Caco-2 (cell line): ENCODE measurements at regions not wholly inside any gene's neighbourhood (a gene's known extent, or its start where the extent isn't known, plus 50 kb on each side); places are given as distances from the start of the nearest gene placed in this dataset.

ENCODE experiments used
- BruUV-seq: library from RNA; stranded (reverse); fragments of 400-500 nt; replicated peaks from 2 replicates; lab custom pipeline; 2021; lab: Mats Ljungman, UMichigan
- CTCF ChIA-PET: fragments of 300-600 bp; sonication (Branson Sonifier 250); formaldehyde crosslinking; loops from one replicate; lab custom pipeline; 2022; ENCODE audit warnings: antibody characterized with exemption; lab: Charles Lee
- POLR2A ChIA-PET: fragments of 300-600 bp; sonication (Branson Sonifier 250); formaldehyde crosslinking; loops from one replicate; lab custom pipeline; 2022; ENCODE audit warnings: antibody characterized with exemption; lab: Charles Lee
- DNase-seq, 2 experiments: peaks; one replicate each; pipeline versions ENCODE4 v3.0.0 to v3.0.0-alpha.2; 2020 to 2022
- H3K27me3 ChIP-seq: replicated peaks from 2 replicates; pipeline ENCODE4 v1.6.0; 2011; ENCODE audit warnings: low read length; ENCODE audit not compliant: control insufficient read depth, insufficient read depth
- H3K36me3 ChIP-seq: 2 replicates; pipeline ENCODE4 v1.5.1; 2011; ENCODE audit warnings: low read length; ENCODE audit not compliant: control insufficient read depth, insufficient read depth
- H3K4me1 ChIP-seq: fragments of 250-450 bp; sonication (Bioruptor Pico); 2 replicates; pipeline ENCODE4 v1.5.1; 2020; ENCODE audit warnings: mild to moderate bottlenecking
- H3K4me3 ChIP-seq: 2 replicates; pipeline ENCODE4 v1.5.1; 2011; ENCODE audit warnings: low read depth, mild to moderate bottlenecking, control low read depth, low read length
- H3K9me3 ChIP-seq: fragments of 250-450 bp; sonication (Bioruptor Pico); 2 replicates; pipeline ENCODE4 v1.5.1; 2020; ENCODE audit warnings: mild to moderate bottlenecking, moderate library complexity
- H3K27ac Mint-ChIP-seq: one replicate; pipeline ENCODE4 v1.8.0; 2022; ENCODE audit warnings: mixed read lengths; ENCODE audit not compliant: unreplicated experiment
- H3K27me3 Mint-ChIP-seq: one replicate; pipeline ENCODE4 v1.8.0; 2022; ENCODE audit warnings: mixed read lengths; ENCODE audit not compliant: insufficient read depth, unreplicated experiment
- H3K36me3 Mint-ChIP-seq: one replicate; pipeline ENCODE4 v1.8.0; 2022; ENCODE audit warnings: mild to moderate bottlenecking, mixed read lengths; ENCODE audit not compliant: insufficient read depth, unreplicated experiment
- H3K4me1 Mint-ChIP-seq: one replicate; pipeline ENCODE4 v1.8.0; 2022; ENCODE audit warnings: low read depth, mixed read lengths; ENCODE audit not compliant: unreplicated experiment
- H3K4me3 Mint-ChIP-seq: one replicate; pipeline ENCODE4 v1.8.0; 2022; ENCODE audit warnings: mild to moderate bottlenecking, moderate library complexity, mixed read lengths; ENCODE audit not compliant: unreplicated experiment
- H3K9me3 Mint-ChIP-seq: one replicate; pipeline ENCODE4 v1.8.0; 2022; ENCODE audit warnings: mixed read lengths; ENCODE audit not compliant: unreplicated experiment
- CTCF ChIP-seq, 2 experiments: fragments of 200-600 bp in 1 of 2; IDR thresholded peaks; 1 replicate in 1 of 2; 2 replicates in 1 of 2; pipeline versions ENCODE4 v1.5.1 to v1.8.0; 2011 to 2022; ENCODE audit warnings: antibody characterized with exemption in 1 of 2, control low read depth in 1 of 2, inconsistent platforms in 1 of 2, low read depth in 1 of 2, low read length in 1 of 2, mild to moderate bottlenecking in 1 of 2, moderate library complexity in 1 of 2; ENCODE audit not compliant: insufficient read depth in 1 of 2, severe bottlenecking in 1 of 2, unreplicated experiment in 1 of 2
- intact Hi-C: fragments of 100-400 bp; cut with micrococcal nuclease; formaldehyde crosslinking; loops from one replicate; pipeline ENCODE4 v1.10.0; 2022; ENCODE audit not compliant: unreplicated experiment

GRCh38 chr10:111885046-111885445 is 298.5 kb downstream of the GPAM start:
- Mint-ChIP-seq H3K4me1 (no peaks in the 10 kb centered on the region), H3K27ac (no peak overlapping the region), H3K27me3 (peaks cover 7% of the 10 kb centered on the region), H3K9me3 (no peaks in the 10 kb centered on the region), H3K36me3 (no peaks in the 10 kb centered on the region), H3K4me3 (no peak overlapping the region)
- Histone ChIP-seq H3K27me3 (no peaks in the 10 kb centered on the region), H3K4me1 (no peaks in the 10 kb centered on the region), H3K9me3 (no peaks in the 10 kb centered on the region), H3K4me3 (no peak overlapping the region), H3K36me3 (no peaks in the 10 kb centered on the region)
- no TSS peak for BruUV-seq
- POLR2A ChIA-PET, result no interaction called here
- DNase-seq, result no peak
- intact Hi-C loops, result no loop called here
- CTCF ChIA-PET, result no interaction called here
- no peak for TF ChIP-seq CTCF (IDR thresholded peaks at IDR 0.05; ENCODE audit: insufficient read depth in 1 of 2, low read depth in 1 of 2, low read length in 1 of 2, severe bottlenecking in 1 of 2, unreplicated experiment in 1 of 2)

DNA sequence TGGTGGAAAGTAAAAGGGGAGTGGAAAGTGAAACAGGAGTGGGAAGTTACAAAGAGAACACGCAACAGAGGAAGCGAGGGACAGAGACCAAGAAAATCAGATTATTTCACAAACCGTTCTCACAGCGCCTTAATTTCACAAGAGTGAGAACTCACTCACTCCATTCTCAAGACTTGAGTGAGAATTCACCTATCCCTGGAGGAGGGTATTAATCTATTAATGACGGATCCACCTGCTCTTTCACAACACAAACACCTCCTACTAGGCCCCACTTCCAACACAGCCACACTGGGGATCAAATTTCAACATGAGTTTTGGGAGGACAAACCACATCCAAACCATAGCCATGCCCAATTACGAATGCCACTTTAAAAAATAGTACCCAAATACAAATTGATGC is 297.6 kb downstream of the GPAM start:
- ChIA-PET POLR2A (no interaction called here), CTCF (no interaction called here)
- TF ChIP-seq CTCF (IDR thresholded peaks at IDR 0.05; ENCODE audit: insufficient read depth in 1 of 2, low read depth in 1 of 2, low read length in 1 of 2, severe bottlenecking in 1 of 2, unreplicated experiment in 1 of 2), result no peak
- Histone ChIP-seq H3K36me3 (no peaks in the 10 kb centered on the region), H3K9me3 (no peaks in the 10 kb centered on the region), H3K27me3 (no peaks in the 10 kb centered on the region), H3K4me3 (no peak overlapping the region), H3K4me1 (no peaks in the 10 kb centered on the region)
- intact Hi-C loops, result no loop called here
- Mint-ChIP-seq H3K27me3 (peaks cover 7% of the 10 kb centered on the region), H3K4me3 (no peak overlapping the region), H3K4me1 (no peaks in the 10 kb centered on the region), H3K27ac (no peak overlapping the region), H3K36me3 (no peaks in the 10 kb centered on the region), H3K9me3 (no peaks in the 10 kb centered on the region)
- BruUV-seq, result no TSS peak
- DNase-seq, result no peak

GRCh38 chr10:111887266-111887665 is 296.3 kb downstream of the GPAM start:
- ChIA-PET CTCF (no interaction called here), POLR2A (no interaction called here)
- Histone ChIP-seq H3K4me1 (no peaks in the 10 kb centered on the region), H3K9me3 (no peaks in the 10 kb centered on the region), H3K27me3 (no peaks in the 10 kb centered on the region), H3K36me3 (no peaks in the 10 kb centered on the region), H3K4me3 (no peak overlapping the region)
- Mint-ChIP-seq H3K4me1 (no peaks in the 10 kb centered on the region), H3K9me3 (no peaks in the 10 kb centered on the region), H3K4me3 (no peak overlapping the region), H3K27me3 (peaks cover 7% of the 10 kb centered on the region), H3K36me3 (no peaks in the 10 kb centered on the region), H3K27ac (no peak overlapping the region)
- BruUV-seq, result no TSS peak
- DNase-seq, result no peak
- no peak for TF ChIP-seq CTCF (IDR thresholded peaks at IDR 0.05; ENCODE audit: insufficient read depth in 1 of 2, low read depth in 1 of 2, low read length in 1 of 2, severe bottlenecking in 1 of 2, unreplicated experiment in 1 of 2)
- intact Hi-C loops, result no loop called here
